ENCODE measurements at regions not wholly inside any gene's neighbourhood (a gene's known extent, or its start where the extent isn't known, plus 50 kb on each side); places are given as distances from the start of the nearest gene placed in this dataset.
"Not testable (repeated sequence)": the region's sequence is repeated elsewhere in the genome, so short reads cannot be mapped to it uniquely, and the experiment has no call there.

- Histone ChIP-seq H3K27me3 (replicated peaks in 1 of 7) (no peaks in the 10 kb centered on the region), H3K36me3 (no peaks in the 10 kb centered on the region), H3K27ac (no peak overlapping the region), H3K4me3 (no peak overlapping the region), H3K4me1 (no peaks in the 10 kb centered on the region), H3K9me3 (peaks cover 0 to 7% (median 0%) of the 10 kb centered on the region in 8 donors)
- TF ChIP-seq POLR2AphosphoS5 (IDR thresholded peaks at IDR 0.05) = no peak
- no peak for TF ChIP-seq POLR2A (IDR thresholded peaks at IDR 0.05)
- TF ChIP-seq CTCF (IDR thresholded peaks at IDR 0.05 in 8 of 11, conservative IDR thresholded peaks at IDR 0.05 in 3 of 11) = no peak
- no peak for DNase-seq
- intact Hi-C loops (cut with DNase I; ENCODE audit: low total_unique reads) = no loop called here
These were observed 466.9 kb downstream of the MID1IP1 start for GRCh38 chrX:39268207-39268606.

- Histone ChIP-seq H3K9me3 (no peaks in the 10 kb centered on the region), H3K4me1 (no peaks in the 10 kb centered on the region), H3K4me3 (no peak overlapping the region), H3K27me3 (replicated peaks in 1 of 7) (no peaks in the 10 kb centered on the region), H3K27ac (no peak overlapping the region), H3K36me3 (no peaks in the 10 kb centered on the region)
- intact Hi-C loops (cut with DNase I; ENCODE audit: low total_unique reads) = no loop called here
- TF ChIP-seq POLR2AphosphoS5 (IDR thresholded peaks at IDR 0.05) (no peak), CTCF (IDR thresholded peaks at IDR 0.05 in 8 of 11, conservative IDR thresholded peaks at IDR 0.05 in 3 of 11) (no peak), POLR2A (IDR thresholded peaks at IDR 0.05) (no peak)
- 94 to 98% (median 97%) methylated on average over 15 to 23 of the region's 23 CpGs for WGBS, 5 donors
- no peak for DNase-seq
These were observed 474.3 kb downstream of the MID1IP1 start for GRCh38 chrX:39275500-39276068.

- not testable (repeated sequence) for DNase-seq
These were observed 476.6 kb downstream of the MID1IP1 start for GRCh38 chrX:39277685-39278390.

GRCh38 chrX:39283239-39283638, 482.0 kb downstream of the MID1IP1 start:
- Histone ChIP-seq H3K27me3 (replicated peaks in 1 of 7) (no peaks in the 10 kb centered on the region), H3K9me3 (peaks cover 3 to 43% (median 29%) of the 10 kb centered on the region in 8 donors), H3K4me1 (no peaks in the 10 kb centered on the region), H3K27ac (no peak overlapping the region), H3K36me3 (no peaks in the 10 kb centered on the region), H3K4me3 (no peak overlapping the region)
- no peak for TF ChIP-seq POLR2AphosphoS5 (IDR thresholded peaks at IDR 0.05)
- TF ChIP-seq CTCF (IDR thresholded peaks at IDR 0.05 in 8 of 11, conservative IDR thresholded peaks at IDR 0.05 in 3 of 11) = no peak
- TF ChIP-seq POLR2A (IDR thresholded peaks at IDR 0.05) = no peak
- no peak for DNase-seq
- intact Hi-C loops (cut with DNase I; ENCODE audit: low total_unique reads) = no loop called here

More at GRCh38 chrX:39277685-39278390, 476.6 kb downstream of the MID1IP1 start:
- H3K9me3 ChIP-seq = peaks cover 0 to 14% (median 10%) of the 10 kb centered on the region in 8 donors
- H3K4me3 ChIP-seq; H3K36me3 ChIP-seq; H3K27ac ChIP-seq; H3K27me3 ChIP-seq (replicated peaks in 1 of 7); H3K4me1 ChIP-seq; intact Hi-C loops (cut with DNase I; ENCODE audit: low total_unique reads): not testable (repeated sequence)
- WGBS, 5 donors = 92 to 95% (median 93%) methylated on average over 12 to 37 of the region's 46 CpGs; no CpG with 5 or more reads in 1 of the 5 donors

All from spleen (tissue), 11 donors.